GM12864 (cell line): ENCODE measurements at regions not wholly inside any gene's neighbourhood (a gene's known extent, or its start where the extent isn't known, plus 50 kb on each side); places are given as distances from the start of the nearest gene placed in this dataset.
"Not testable (repeated sequence)": the region's sequence is repeated elsewhere in the genome, so short reads cannot be mapped to it uniquely, and the experiment has no call there.

Source experiments
- DNase-seq: peaks from one replicate; pipeline ENCODE4 v3.0.0-alpha.2; 2011; ENCODE audit warnings: low read depth
- H3K4me3 ChIP-seq: 2 replicates; pipeline ENCODE4 v1.5.1; 2011; ENCODE audit warnings: mild to moderate bottlenecking, low read depth, low read length, control low read depth
- TF ChIP-seq, protein P1 (sequence below): IDR thresholded peaks from 2 replicates; pipeline ENCODE4 v1.5.1; 2011; ENCODE audit warnings: low read depth, mild to moderate bottlenecking, moderate library complexity, low read length, control low read depth, inconsistent platforms; ENCODE audit errors: missing control alignments

DNA sequence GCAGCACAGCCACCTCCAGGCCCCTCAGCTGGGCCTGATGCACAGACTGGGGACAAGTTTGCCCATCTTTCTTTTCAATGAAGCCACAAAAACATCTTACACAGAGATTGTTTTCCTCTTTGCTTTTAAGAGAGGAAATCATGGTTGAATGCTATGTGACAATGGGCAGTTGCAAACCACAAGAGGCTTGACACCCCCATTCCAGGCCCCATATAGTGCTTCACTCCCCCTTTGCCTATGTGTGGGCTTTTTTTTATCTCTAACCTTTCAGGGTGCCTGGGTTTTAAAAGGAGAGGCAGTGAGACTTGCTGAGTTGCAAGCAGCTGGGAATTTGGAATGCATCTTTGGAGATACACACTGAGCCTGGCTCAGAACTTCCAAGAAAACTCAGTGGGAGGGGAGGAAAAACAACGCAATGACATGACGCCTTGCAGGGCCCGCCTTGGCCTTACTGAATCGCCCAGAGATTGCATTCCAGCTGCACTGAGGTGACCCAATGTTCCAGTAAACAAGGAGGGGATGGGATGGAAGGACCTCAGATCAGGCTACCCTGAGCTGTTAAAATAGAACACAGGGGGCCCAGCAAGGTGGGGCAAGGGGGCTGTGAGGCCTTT, 145.2 kb upstream of the ZNF648 start:
- TF ChIP-seq, protein P1, sequence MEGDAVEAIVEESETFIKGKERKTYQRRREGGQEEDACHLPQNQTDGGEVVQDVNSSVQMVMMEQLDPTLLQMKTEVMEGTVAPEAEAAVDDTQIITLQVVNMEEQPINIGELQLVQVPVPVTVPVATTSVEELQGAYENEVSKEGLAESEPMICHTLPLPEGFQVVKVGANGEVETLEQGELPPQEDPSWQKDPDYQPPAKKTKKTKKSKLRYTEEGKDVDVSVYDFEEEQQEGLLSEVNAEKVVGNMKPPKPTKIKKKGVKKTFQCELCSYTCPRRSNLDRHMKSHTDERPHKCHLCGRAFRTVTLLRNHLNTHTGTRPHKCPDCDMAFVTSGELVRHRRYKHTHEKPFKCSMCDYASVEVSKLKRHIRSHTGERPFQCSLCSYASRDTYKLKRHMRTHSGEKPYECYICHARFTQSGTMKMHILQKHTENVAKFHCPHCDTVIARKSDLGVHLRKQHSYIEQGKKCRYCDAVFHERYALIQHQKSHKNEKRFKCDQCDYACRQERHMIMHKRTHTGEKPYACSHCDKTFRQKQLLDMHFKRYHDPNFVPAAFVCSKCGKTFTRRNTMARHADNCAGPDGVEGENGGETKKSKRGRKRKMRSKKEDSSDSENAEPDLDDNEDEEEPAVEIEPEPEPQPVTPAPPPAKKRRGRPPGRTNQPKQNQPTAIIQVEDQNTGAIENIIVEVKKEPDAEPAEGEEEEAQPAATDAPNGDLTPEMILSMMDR, result no peak
- H3K4me3 ChIP-seq, result no peak overlapping the region
- DNase-seq, result no peak

- TF ChIP-seq, protein P1, result no peak
- DNase-seq, result no peak
These were observed 144.0 kb upstream of the ZNF648 start for GRCh38 chr1:182205351-182206022.

GRCh38 chr1:182203191-182203875, 141.8 kb upstream of the ZNF648 start:
- H3K4me3 ChIP-seq, result no peak overlapping the region
- no peak for DNase-seq
- TF ChIP-seq, protein P1, result no peak

More at GRCh38 chr1:182205351-182206022, 144.0 kb upstream of the ZNF648 start:
- no peak overlapping the region for H3K4me3 ChIP-seq

DNA sequence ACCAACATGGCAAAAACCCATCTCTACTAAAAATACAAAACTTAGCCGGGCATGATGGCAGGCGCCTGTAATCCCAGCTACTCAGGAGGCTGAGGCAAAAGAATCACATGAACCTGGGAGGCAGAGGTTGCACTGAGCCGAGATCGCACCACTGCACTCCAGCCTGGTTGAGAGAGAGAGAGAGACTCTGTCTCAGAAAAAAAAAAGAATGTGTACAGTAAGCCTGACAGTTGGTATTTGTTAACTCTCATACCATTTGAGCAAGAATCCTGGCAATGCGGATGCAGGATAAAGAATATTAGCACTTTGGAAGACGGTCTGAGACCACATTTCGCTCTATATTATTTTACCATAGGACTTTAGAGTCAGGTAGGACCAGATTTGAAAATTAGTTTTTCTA, 140.0 kb upstream of the ZNF648 start:
- DNase-seq, H3K4me3 ChIP-seq: not testable (repeated sequence)

DNA sequence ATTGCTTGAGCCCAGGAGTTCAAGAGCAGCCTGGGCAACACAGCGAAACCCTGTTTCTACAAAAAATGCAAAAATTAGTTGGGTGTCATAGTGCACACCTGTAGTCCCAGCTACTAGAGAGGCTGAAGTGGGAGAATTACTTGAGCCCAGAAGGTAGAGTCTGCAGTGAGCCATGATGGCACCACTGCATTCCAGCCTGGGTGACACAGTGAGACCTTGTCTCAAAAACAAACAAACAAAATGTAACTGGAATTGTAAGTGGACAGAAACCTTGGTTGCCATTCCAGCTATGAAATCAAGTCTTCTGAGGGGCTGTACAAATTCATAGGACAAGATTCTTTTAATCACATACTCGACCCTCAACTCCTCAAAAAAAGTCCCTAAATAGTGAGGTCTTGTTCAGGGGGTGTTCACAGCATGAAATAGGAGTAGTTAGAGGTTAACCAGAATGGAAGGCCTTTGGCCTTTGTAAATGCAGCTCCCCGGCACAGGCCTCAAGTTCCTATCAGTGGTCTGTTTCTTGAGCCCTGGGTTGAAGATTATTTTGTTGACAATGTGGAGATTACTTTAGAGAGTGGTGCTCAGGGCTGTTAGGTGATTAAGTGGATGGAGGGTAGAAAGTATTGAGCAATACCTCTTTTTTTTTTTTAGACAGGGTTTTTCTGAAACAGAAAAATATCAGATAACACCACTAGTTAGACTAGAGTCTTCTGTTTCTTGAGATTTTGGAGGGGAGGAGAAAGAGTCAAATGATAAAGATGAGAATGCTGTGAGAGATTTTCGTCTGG, 138.7 kb upstream of the ZNF648 start:
- H3K4me3 ChIP-seq, result no peak overlapping the region
- no peak for DNase-seq
- TF ChIP-seq, protein P1, result no peak

DNA sequence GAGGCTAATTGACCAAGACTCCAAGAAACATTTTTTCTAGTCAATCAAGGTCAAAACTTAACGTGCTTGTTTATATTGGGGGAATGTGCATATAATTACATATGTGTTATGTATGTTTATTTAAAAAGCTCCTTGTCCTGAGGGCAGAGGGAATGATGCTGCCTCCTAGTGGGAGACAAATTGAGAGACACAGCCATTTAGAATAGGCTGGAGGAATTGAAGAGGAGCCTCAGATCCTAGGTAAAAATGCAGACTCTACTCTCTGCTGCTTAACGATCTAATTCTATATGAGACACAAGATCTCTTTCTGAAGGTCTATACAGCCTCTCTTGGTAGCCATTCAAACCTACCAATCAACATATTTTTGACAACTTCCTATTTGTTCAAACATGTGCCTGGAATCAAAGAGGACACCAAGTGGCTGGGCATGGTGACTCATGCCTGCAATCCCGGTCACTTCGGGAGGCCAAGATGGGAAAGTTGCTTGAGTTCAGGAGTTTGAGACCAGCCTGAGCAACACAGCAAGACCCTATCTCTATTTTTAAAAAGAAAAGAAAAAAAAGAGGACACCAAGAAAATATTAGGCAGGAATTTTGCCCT, 136.6 kb upstream of the ZNF648 start:
- TF ChIP-seq, protein P1, result peak; percentile 40
- H3K4me3 ChIP-seq, result no peak overlapping the region
- DNase-seq, result no peak
